ENCODE measurements at regions not wholly inside any gene's neighbourhood (a gene's known extent, or its start where the extent isn't known, plus 50 kb on each side); places are given as distances from the start of the nearest gene placed in this dataset.

GRCh38 chr3:159667261-159667660, 321.4 kb upstream of the IL12A start:
- no peak for TF ChIP-seq CTCF (optimal IDR thresholded peaks at IDR 0.05 in 1 of 3, IDR thresholded peaks at IDR 0.05 in 1 of 3, conservative IDR thresholded peaks at IDR 0.05 in 1 of 3; ENCODE audit: extremely low read depth in 1 of 3, insufficient read depth in 2 of 3, low read length in 3 of 3)
- TF ChIP-seq EZH2 (IDR thresholded peaks at IDR 0.05; ENCODE audit: low read length) = no peak
